B cell (primary cell): ENCODE measurements at regions not wholly inside any gene's neighbourhood (a gene's known extent, or its start where the extent isn't known, plus 50 kb on each side); places are given as distances from the start of the nearest gene placed in this dataset.
A peak's percentile ranks its signal among the peaks of the same experiment; 100 is the strongest.
"Not testable (repeated sequence)": the region's sequence is repeated elsewhere in the genome, so short reads cannot be mapped to it uniquely, and the experiment has no call there.

ENCODE experiments used
- EZH2 ChIP-seq: IDR thresholded peaks from 2 replicates; pipeline ENCODE4 v1.6.1; 2012; ENCODE audit warnings: borderline replicate concordance, low read depth, mild to moderate bottlenecking, moderate library complexity, low read length; ENCODE audit not compliant: insufficient read depth, poor library complexity, severe bottlenecking
- TF ChIP-seq, protein P1 (sequence below): fragments of 200-600 bp; IDR thresholded peaks from one replicate; pipeline ENCODE4 v1.8.0; 2022; ENCODE audit warnings: antibody characterized with exemption, mild to moderate bottlenecking

GRCh38 chr17:77066726-77067409 lies 73.9 kb upstream of the SEC14L1 start:
- TF ChIP-seq, protein P1, sequence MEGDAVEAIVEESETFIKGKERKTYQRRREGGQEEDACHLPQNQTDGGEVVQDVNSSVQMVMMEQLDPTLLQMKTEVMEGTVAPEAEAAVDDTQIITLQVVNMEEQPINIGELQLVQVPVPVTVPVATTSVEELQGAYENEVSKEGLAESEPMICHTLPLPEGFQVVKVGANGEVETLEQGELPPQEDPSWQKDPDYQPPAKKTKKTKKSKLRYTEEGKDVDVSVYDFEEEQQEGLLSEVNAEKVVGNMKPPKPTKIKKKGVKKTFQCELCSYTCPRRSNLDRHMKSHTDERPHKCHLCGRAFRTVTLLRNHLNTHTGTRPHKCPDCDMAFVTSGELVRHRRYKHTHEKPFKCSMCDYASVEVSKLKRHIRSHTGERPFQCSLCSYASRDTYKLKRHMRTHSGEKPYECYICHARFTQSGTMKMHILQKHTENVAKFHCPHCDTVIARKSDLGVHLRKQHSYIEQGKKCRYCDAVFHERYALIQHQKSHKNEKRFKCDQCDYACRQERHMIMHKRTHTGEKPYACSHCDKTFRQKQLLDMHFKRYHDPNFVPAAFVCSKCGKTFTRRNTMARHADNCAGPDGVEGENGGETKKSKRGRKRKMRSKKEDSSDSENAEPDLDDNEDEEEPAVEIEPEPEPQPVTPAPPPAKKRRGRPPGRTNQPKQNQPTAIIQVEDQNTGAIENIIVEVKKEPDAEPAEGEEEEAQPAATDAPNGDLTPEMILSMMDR = peak; percentile 80
- not testable (repeated sequence) for TF ChIP-seq EZH2
